HG03039 (cell line): ENCODE measurements at regions not wholly inside any gene's neighbourhood (a gene's known extent, or its start where the extent isn't known, plus 50 kb on each side); places are given as distances from the start of the nearest gene placed in this dataset.
"Not testable (repeated sequence)": the region's sequence is repeated elsewhere in the genome, so short reads cannot be mapped to it uniquely, and the experiment has no call there.

Experiments
- ATAC-seq: cut with Tn5 transposase; IDR thresholded peaks from one replicate; pipeline ENCODE4 v1.9.1; 2021; ENCODE audit warnings: mild to moderate bottlenecking, moderate library complexity; ENCODE audit not compliant: unreplicated experiment

GRCh38 chr9:66829853-66830252 is 70.7 kb upstream of the ZNF658 start:
- not testable (repeated sequence) for ATAC-seq

- not testable (repeated sequence) for ATAC-seq
Observed at GRCh38 chr9:66830777-66831497, 69.6 kb upstream of the ZNF658 start.

DNA sequence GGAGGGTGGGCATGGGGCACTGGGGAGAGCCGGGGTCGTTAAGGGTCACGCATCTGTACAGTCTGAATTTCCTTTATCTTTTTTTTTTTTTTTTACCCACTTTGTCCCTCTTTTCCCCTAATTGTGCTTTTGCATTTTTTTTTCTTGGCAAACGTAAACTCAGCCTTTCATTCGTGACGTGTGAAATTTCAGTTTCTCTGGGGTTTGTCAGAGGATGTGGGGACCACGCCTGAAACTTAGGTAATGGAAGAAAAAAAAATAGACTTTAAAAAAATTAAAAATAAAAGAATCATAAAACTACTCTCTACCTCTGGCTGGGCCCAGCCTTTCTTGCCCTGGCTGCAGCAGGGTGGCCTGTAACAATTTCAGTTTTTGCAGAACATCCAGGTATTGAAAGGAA is 68.3 kb upstream of the ZNF658 start:
- not testable (repeated sequence) for ATAC-seq

DNA sequence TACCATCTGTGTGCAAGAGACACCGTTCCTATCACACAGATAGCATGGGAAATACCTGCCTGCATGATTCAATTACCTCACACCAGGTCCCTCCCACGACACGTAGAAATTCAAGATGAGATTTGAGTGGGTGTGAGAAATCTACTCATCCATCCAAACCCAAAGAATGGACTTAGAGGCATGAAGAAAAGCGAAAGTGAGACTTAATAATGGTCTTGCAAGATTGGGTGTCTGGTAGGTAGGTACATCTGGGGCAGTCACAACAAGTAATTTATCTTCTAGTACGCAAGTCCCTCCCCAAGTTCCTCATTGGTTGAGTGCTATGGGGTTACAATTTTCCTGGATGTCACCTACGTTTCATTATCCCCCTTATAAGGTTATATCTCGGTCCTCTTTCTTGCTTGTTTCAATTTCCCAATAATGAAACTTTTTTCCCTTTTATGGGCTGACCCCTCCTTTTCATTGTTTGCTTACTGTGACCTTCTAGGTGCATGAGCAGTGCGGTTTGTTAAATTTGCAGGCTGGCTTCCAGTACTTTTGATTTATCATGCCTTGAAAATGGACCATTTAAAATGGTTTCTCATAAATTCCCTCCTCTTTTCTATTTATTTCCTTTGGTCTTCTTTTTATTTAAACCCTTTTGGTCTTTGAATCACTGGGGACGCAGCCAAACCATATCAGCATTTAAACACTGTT is 63.1 kb upstream of the ZNF658 start:
- ATAC-seq: not testable (repeated sequence)
